Neuronal stem cell (in vitro differentiated cells): ENCODE measurements at regions not wholly inside any gene's neighbourhood (a gene's known extent, or its start where the extent isn't known, plus 50 kb on each side); places are given as distances from the start of the nearest gene placed in this dataset.
"Not testable (repeated sequence)": the region's sequence is repeated elsewhere in the genome, so short reads cannot be mapped to it uniquely, and the experiment has no call there.

Experiments
- DNase-seq: peaks from one replicate; pipeline ENCODE4 v3.0.0-alpha.2; 2013; ENCODE audit warnings: low spot score
- H2AFZ ChIP-seq: one replicate; pipeline ENCODE4 v1.6.1; 2013; ENCODE audit warnings: mild to moderate bottlenecking, low read length, inconsistent platforms
- H2AK5ac ChIP-seq: 2 replicates; pipeline ENCODE4 v1.6.1; 2013; ENCODE audit warnings: low read depth, mild to moderate bottlenecking, inconsistent platforms, low read length, moderate library complexity, mixed read lengths
- H2BK120ac ChIP-seq: 2 replicates; pipeline ENCODE4 v1.6.1; 2013; ENCODE audit warnings: low read depth, mild to moderate bottlenecking, inconsistent platforms, low read length, moderate library complexity, mixed read lengths
- H2BK12ac ChIP-seq: one replicate; pipeline ENCODE4 v1.6.1; 2013; ENCODE audit warnings: low read length, inconsistent platforms
- H2BK15ac ChIP-seq: 2 replicates; pipeline ENCODE4 v1.6.1; 2013; ENCODE audit warnings: mild to moderate bottlenecking, low read length, inconsistent platforms, mixed read lengths
- H2BK5ac ChIP-seq: one replicate; pipeline ENCODE4 v1.6.1; 2013; ENCODE audit warnings: inconsistent platforms, mild to moderate bottlenecking, low read length, moderate library complexity
- H3K14ac ChIP-seq: one replicate; pipeline ENCODE4 v1.6.1; 2013; ENCODE audit warnings: low read length, inconsistent platforms
- H3K18ac ChIP-seq: 2 replicates; pipeline ENCODE4 v1.6.1; 2013; ENCODE audit warnings: low read length, inconsistent platforms
- H3K23ac ChIP-seq: 2 replicates; pipeline ENCODE4 v1.6.1; 2013; ENCODE audit warnings: low read depth, mild to moderate bottlenecking, mixed read lengths, low read length, inconsistent platforms; ENCODE audit not compliant: poor library complexity
- H3K27ac ChIP-seq: replicated peaks from 3 replicates; pipeline ENCODE4 v1.5.1; 2013; ENCODE audit warnings: low read length, inconsistent platforms
- H3K27me3 ChIP-seq, 3 experiments: 2 replicates each; pipeline ENCODE4 v1.6.1; 2013; ENCODE audit warnings: low read length in 3 of 3, mild to moderate bottlenecking in 2 of 3, inconsistent platforms in 1 of 3, low read depth in 1 of 3, mixed read lengths in 1 of 3, moderate library complexity in 1 of 3; ENCODE audit not compliant: control insufficient read depth in 3 of 3, insufficient read depth in 3 of 3
- H3K36me3 ChIP-seq, 2 donors: replicated peaks in 1 of 2; 2 replicates each; pipeline ENCODE4 v1.6.1; 2013; ENCODE audit warnings: low read length in 2 of 2; ENCODE audit not compliant: control insufficient read depth in 2 of 2, insufficient read depth in 2 of 2
- H3K4ac ChIP-seq: 2 replicates; pipeline ENCODE4 v1.6.1; 2013; ENCODE audit warnings: inconsistent platforms, mild to moderate bottlenecking, low read length, moderate library complexity
- H3K4me1 ChIP-seq, 2 donors: 1 replicate in 1 of 2; 2 replicates in 1 of 2; pipeline ENCODE4 v1.6.1; 2013; ENCODE audit warnings: low read length in 2 of 2, low read depth in 1 of 2; ENCODE audit not compliant: control insufficient read depth in 2 of 2, insufficient read depth in 1 of 2
- H3K4me2 ChIP-seq: one replicate; pipeline ENCODE4 v1.6.1; 2013; ENCODE audit warnings: mild to moderate bottlenecking, low read length, inconsistent platforms; ENCODE audit not compliant: insufficient read depth, poor library complexity, severe bottlenecking
- H3K4me3 ChIP-seq, 2 donors: 2 replicates each; pipeline ENCODE4 v1.5.1; 2013; ENCODE audit warnings: low read length in 2 of 2, mild to moderate bottlenecking in 2 of 2, inconsistent platforms in 1 of 2, moderate library complexity in 1 of 2
- H3K79me1 ChIP-seq: one replicate; pipeline ENCODE4 v1.6.1; 2013; ENCODE audit warnings: low read depth, mild to moderate bottlenecking, inconsistent platforms, low read length, moderate library complexity
- H3K9ac ChIP-seq: one replicate; pipeline ENCODE4 v1.6.1; 2013; ENCODE audit warnings: mild to moderate bottlenecking, low read depth, low read length, inconsistent platforms; ENCODE audit not compliant: poor library complexity
- H3K9me3 ChIP-seq, 2 donors: replicated peaks in 1 of 2; 2 replicates each; pipeline versions ENCODE3 to v1.6.1; 2013; ENCODE audit warnings: low read length in 2 of 2, mild to moderate bottlenecking in 2 of 2, inconsistent platforms in 1 of 2, low read depth in 1 of 2, mixed read lengths in 1 of 2, moderate library complexity in 1 of 2; ENCODE audit not compliant: control insufficient read depth in 2 of 2, insufficient read depth in 1 of 2
- H4K8ac ChIP-seq: one replicate; pipeline ENCODE4 v1.6.1; 2013; ENCODE audit warnings: low read depth, mild to moderate bottlenecking, inconsistent platforms, low read length, moderate library complexity
- H4K91ac ChIP-seq: one replicate; pipeline ENCODE4 v1.6.1; 2013; ENCODE audit warnings: low read length, low read depth, mild to moderate bottlenecking, inconsistent platforms; ENCODE audit not compliant: poor library complexity
- WGBS, 2 donors: extraction: QIAGEN DNeasy Blood & Tissue Kit; methylation state at CpG; one replicate each; pipeline ENCODE4 v1.1.7; 2013; ENCODE audit warnings: missing lambda C conversion rate in 2 of 2, mixed read lengths in 1 of 2; ENCODE audit not compliant: insufficient read length in 2 of 2, insufficient replicate concordance in 1 of 2; ENCODE audit errors: extremely low coverage in 2 of 2; 5-methylcytosine and 5-hydroxymethylcytosine counted together

DNA sequence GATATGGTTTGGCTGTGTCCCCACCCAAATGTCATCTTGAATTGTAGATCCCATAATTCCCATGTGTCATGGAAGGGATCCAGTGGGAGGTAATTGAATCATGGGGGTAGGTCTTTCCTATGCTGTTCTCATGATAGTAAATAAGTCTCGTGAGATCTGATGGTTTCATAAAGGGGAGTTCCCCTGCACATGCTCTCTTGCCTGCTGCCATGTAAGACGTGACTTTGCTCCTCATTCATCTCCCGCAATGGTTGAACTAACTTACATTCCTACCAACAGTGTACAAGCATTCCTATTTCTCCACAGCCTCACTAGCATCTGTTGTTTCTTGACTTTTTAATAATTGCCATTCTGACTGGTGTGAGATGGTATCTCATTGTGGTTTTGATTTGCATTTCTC, 76.6 kb downstream of the SERINC2 start:
- no CpG with 5 or more reads among the region's 3 CpGs for WGBS, 2 donors
- not testable (repeated sequence) for H3K4me3 ChIP-seq, H3K23ac ChIP-seq, H2BK12ac ChIP-seq, H3K36me3 ChIP-seq, H4K91ac ChIP-seq, H3K9ac ChIP-seq, H2BK5ac ChIP-seq, H3K27ac ChIP-seq, H3K4me1 ChIP-seq, H2BK120ac ChIP-seq, H2AK5ac ChIP-seq, H4K8ac ChIP-seq, H3K79me1 ChIP-seq, H3K9me3 ChIP-seq, DNase-seq, H3K14ac ChIP-seq, H3K4ac ChIP-seq, H3K27me3 ChIP-seq, H3K18ac ChIP-seq, H2AFZ ChIP-seq, H3K4me2 ChIP-seq, H2BK15ac ChIP-seq

DNA sequence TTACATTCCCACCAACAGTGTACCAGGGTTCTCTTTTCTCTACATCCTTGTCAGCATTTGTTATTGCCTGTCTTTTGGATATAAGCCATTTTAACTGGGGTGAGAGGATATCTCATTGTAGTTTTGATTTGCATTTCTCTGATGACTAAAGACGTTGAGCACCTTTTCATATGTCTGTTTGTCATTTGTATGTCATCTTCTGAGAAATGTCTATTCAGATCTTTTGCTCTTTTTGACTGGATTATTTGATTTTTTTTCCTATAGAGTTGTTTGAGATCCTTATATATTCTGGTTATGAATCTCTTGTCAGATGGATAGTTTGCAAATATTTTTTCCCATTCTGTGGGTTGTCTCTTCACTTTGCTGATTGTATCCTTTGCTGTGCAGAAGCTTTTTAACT, 77.6 kb downstream of the SERINC2 start:
- H2BK12ac ChIP-seq, H4K8ac ChIP-seq, H3K4me1 ChIP-seq, H3K27ac ChIP-seq, H3K27me3 ChIP-seq, H2AFZ ChIP-seq, H2BK15ac ChIP-seq, H3K18ac ChIP-seq, H3K14ac ChIP-seq, H2BK120ac ChIP-seq, H3K23ac ChIP-seq, H3K4me2 ChIP-seq, H3K79me1 ChIP-seq, H3K4me3 ChIP-seq, H2AK5ac ChIP-seq, H3K36me3 ChIP-seq, H2BK5ac ChIP-seq, H4K91ac ChIP-seq, DNase-seq, H3K9me3 ChIP-seq, H3K9ac ChIP-seq, H3K4ac ChIP-seq: not testable (repeated sequence)
- WGBS, 2 donors = no CpG with 5 or more reads among the region's 1 CpG

DNA sequence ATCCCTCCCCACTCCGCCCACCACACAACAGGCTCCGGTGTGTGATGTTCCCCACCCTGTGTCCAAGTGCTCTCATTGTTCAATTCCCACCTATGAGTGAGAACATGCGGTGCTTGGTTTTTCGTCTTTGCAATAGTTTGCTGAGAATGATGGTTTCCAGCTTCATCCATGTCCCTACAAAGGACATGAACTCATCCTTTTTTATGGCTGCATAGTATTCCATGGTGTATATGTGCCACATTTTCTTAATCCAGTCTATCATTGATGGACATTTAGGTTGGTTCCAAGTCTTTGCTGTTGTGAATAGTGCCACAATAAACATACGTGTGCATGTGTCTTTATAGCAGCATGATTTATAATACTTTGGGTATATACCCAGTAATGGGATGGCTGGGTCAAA, 81.0 kb upstream of the TINAGL1 start:
- not testable (repeated sequence) for H2BK15ac ChIP-seq, H2BK12ac ChIP-seq, H3K18ac ChIP-seq, H2AFZ ChIP-seq, H3K14ac ChIP-seq, H3K9me3 ChIP-seq, H3K9ac ChIP-seq, H2AK5ac ChIP-seq, H2BK5ac ChIP-seq, H4K8ac ChIP-seq, H3K4ac ChIP-seq, H4K91ac ChIP-seq, H3K23ac ChIP-seq, H3K36me3 ChIP-seq, H3K27ac ChIP-seq, H3K4me3 ChIP-seq, H3K4me2 ChIP-seq, H3K27me3 ChIP-seq, H2BK120ac ChIP-seq, H3K79me1 ChIP-seq, H3K4me1 ChIP-seq, DNase-seq
- no CpG with 5 or more reads among the region's 5 CpGs for WGBS, 2 donors

DNA sequence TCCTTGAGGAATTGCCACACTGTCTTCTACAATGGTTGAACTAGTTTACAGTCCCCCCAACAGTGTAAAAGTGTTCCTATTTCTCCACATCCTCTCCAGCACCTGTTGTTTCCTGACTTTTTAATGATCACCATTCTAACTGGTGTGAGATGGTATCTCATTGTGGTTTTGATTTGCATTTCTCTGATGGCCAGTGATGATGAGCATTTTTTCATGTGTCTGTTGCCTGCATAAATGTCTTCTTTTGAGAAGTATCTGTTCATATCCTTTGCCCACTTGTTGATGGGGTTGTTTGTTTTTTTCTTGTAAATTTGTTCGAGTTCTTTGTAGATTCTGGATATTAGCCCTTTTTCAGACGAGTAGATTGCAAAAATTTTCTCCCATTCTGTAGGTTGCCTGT, 80.5 kb upstream of the TINAGL1 start:
- H2BK15ac ChIP-seq, H3K18ac ChIP-seq, H3K27ac ChIP-seq, H4K91ac ChIP-seq, H4K8ac ChIP-seq, H3K14ac ChIP-seq, H2BK5ac ChIP-seq, H2BK120ac ChIP-seq, H3K36me3 ChIP-seq, H2AFZ ChIP-seq, H3K27me3 ChIP-seq, H3K9ac ChIP-seq, DNase-seq, H2AK5ac ChIP-seq, H3K23ac ChIP-seq, H3K9me3 ChIP-seq, H3K4me2 ChIP-seq, H3K79me1 ChIP-seq, H3K4me3 ChIP-seq, H2BK12ac ChIP-seq, H3K4me1 ChIP-seq, H3K4ac ChIP-seq: not testable (repeated sequence)
- WGBS, 2 donors = no CpG with 5 or more reads among the region's 2 CpGs
